K562 (cell line): ENCODE measurements at regions not wholly inside any gene's neighbourhood (a gene's known extent, or its start where the extent isn't known, plus 50 kb on each side); places are given as distances from the start of the nearest gene placed in this dataset.

Experiments
- ATAC-seq: fragments of 200-7000 bp; cut with Tn5 transposase; 3 replicates; pipeline ENCODE4 v1.9.1; 2020; ENCODE audit warnings: moderate library complexity
- BruUV-seq: library from RNA; stranded (reverse); fragments of 400-500 nt; replicated peaks from 2 replicates; lab custom pipeline; 2021; lab: Mats Ljungman, UMichigan
- CTCF ChIA-PET: fragments of 300-600 bp; formaldehyde crosslinking; extraction: SDS; loops from one replicate; lab custom pipeline; 2021; ENCODE audit warnings: low intra/inter-chr PET ratio; lab: Yijun Ruan, JAX
- POLR2A ChIA-PET: fragments of 300-600, 350-650 bp; sonication (Branson Sonifier 250); formaldehyde crosslinking; extraction: SDS; loops from one replicate; lab custom pipeline; 2021; ENCODE audit warnings: antibody characterized with exemption, inconsistent platforms; lab: Yijun Ruan, JAX
- DNase-seq, 4 experiments: peaks; one replicate each; pipeline versions ENCODE4 v3.0.0 to v3.0.0-alpha.2; 2011 to 2018; ENCODE audit warnings: low spot score in 3 of 4, mixed read lengths in 3 of 4; ENCODE audit errors: extremely low read depth in 1 of 4
- FAIRE-seq: peaks from 2 replicates; lab custom pipeline; 2011; peaks lifted over from hg19 to GRCh38; lab: Jason Lieb, UNC
- H2AFZ ChIP-seq: 2 replicates; pipeline ENCODE4 v1.6.0; 2011; ENCODE audit warnings: low read depth, low read length, control low read depth, inconsistent platforms
- H3K27ac ChIP-seq: fragments of 200-600 bp; 3 replicates; pipeline ENCODE4 v1.8.0; 2011; ENCODE audit warnings: low read depth, mild to moderate bottlenecking, control low read depth, inconsistent platforms, low read length, moderate library complexity, mixed read lengths; ENCODE audit errors: extremely low read depth
- H3K27me3 ChIP-seq, 2 experiments: fragments of 300-600 bp in 1 of 2; 2 replicates in 1 of 2; 3 replicates in 1 of 2; pipeline versions ENCODE4 v1.6.0 to v1.8.0; 2011; ENCODE audit warnings: inconsistent platforms in 2 of 2, low read length in 2 of 2, mild to moderate bottlenecking in 1 of 2, mixed read lengths in 1 of 2, moderate library complexity in 1 of 2; ENCODE audit not compliant: control insufficient read depth in 2 of 2, insufficient read depth in 2 of 2
- H3K36me3 ChIP-seq: fragments of 300-600 bp; 3 replicates; pipeline ENCODE4 v1.8.0; 2011; ENCODE audit warnings: mild to moderate bottlenecking, low read length, inconsistent platforms; ENCODE audit not compliant: control insufficient read depth, insufficient read depth
- H3K4me1 ChIP-seq, 2 experiments: fragments of 200-600 bp in 1 of 2; replicated peaks in 1 of 2; 2 replicates in 1 of 2; 3 replicates in 1 of 2; pipeline versions ENCODE4 v1.5.1 to v1.8.0; 2011; ENCODE audit warnings: inconsistent platforms in 2 of 2, low read length in 2 of 2, mild to moderate bottlenecking in 1 of 2, mixed read lengths in 1 of 2, moderate library complexity in 1 of 2; ENCODE audit not compliant: control insufficient read depth in 2 of 2, insufficient read depth in 2 of 2
- H3K4me2 ChIP-seq: 2 replicates; pipeline ENCODE4 v1.6.1; 2011; ENCODE audit warnings: low read length, control low read depth, inconsistent platforms, mixed read lengths; ENCODE audit not compliant: insufficient read depth
- H3K4me3 ChIP-seq: fragments of 200-600 bp; sonication (generic), shearing (Covaris generic); 2 replicates; pipeline ENCODE4 v1.5.1; 2016; ENCODE audit warnings: control low read depth, inconsistent platforms
- H3K79me2 ChIP-seq: fragments of 200-600 bp; 3 replicates; pipeline ENCODE4 v1.8.0; 2011; ENCODE audit warnings: low read length, inconsistent platforms; ENCODE audit not compliant: control insufficient read depth, insufficient read depth
- H3K9ac ChIP-seq, 2 experiments: 2 replicates each; pipeline versions ENCODE4 v1.6.0 to v1.6.1; 2011; ENCODE audit warnings: low read depth in 2 of 2, low read length in 2 of 2, control low read depth in 1 of 2, inconsistent platforms in 1 of 2, mild to moderate bottlenecking in 1 of 2, mixed read lengths in 1 of 2; ENCODE audit not compliant: insufficient read depth in 1 of 2
- H3K9me1 ChIP-seq: one replicate; pipeline ENCODE4 v1.6.0; 2011; ENCODE audit warnings: inconsistent platforms, mild to moderate bottlenecking, low read length, moderate library complexity; ENCODE audit not compliant: control insufficient read depth, insufficient read depth
- H3K9me3 ChIP-seq: replicated peaks from 2 replicates; pipeline ENCODE4 v1.5.1; 2011; ENCODE audit warnings: low read depth, low read length, inconsistent platforms; ENCODE audit not compliant: control insufficient read depth, insufficient read depth
- H4K20me1 ChIP-seq: replicated peaks from 2 replicates; pipeline ENCODE4 v1.6.1; 2011; ENCODE audit warnings: low read length, inconsistent platforms, mixed read lengths; ENCODE audit not compliant: control insufficient read depth, insufficient read depth
- BRF2 ChIP-seq: IDR thresholded peaks from 3 replicates; pipeline ENCODE4 v1.6.1; 2011; ENCODE audit warnings: borderline replicate concordance, mild to moderate bottlenecking; ENCODE audit not compliant: insufficient read length, insufficient read depth
- HIVEP1 ChIP-seq: fragments of 250-450 bp; sonication (Bioruptor Pico); IDR thresholded peaks from 2 replicates; pipeline ENCODE4 v1.4.0; 2020; ENCODE audit warnings: mild to moderate bottlenecking
- MYNN ChIP-seq, 2 experiments: sonication (generic); formaldehyde crosslinking in 1 of 2; IDR thresholded peaks; 2 replicates each; pipeline versions ENCODE4 v1.5.0 to v1.6.1; 2016 to 2020; ENCODE audit warnings: antibody characterized with exemption in 1 of 2, missing genetic modification reagents in 1 of 2
- THAP7 ChIP-seq: fragments of 250-450 bp; sonication (Bioruptor Pico); IDR thresholded peaks from 2 replicates; pipeline ENCODE4 v1.5.0; 2021
- ZFP1 ChIP-seq: fragments of 450-650 bp; formaldehyde crosslinking; IDR thresholded peaks from 2 replicates; pipeline ENCODE4 v1.4.0; 2020; ENCODE audit warnings: mild to moderate bottlenecking, mixed read lengths
- ZNF592 ChIP-seq: fragments of 450-650 bp; IDR thresholded peaks from 2 replicates; pipeline ENCODE4 v1.6.1; 2017; ENCODE audit warnings: antibody characterized with exemption, mild to moderate bottlenecking
- WGBS: fragments of 100-300 bp; shearing (Covaris generic); methylation state at CpG from one replicate; pipeline ENCODE4 v1.1.6; 2016; ENCODE audit warnings: low coverage, mixed read lengths; ENCODE audit not compliant: insufficient coverage; ENCODE audit errors: missing lambda C conversion rate; 5-methylcytosine and 5-hydroxymethylcytosine counted together
- in situ Hi-C: fragments of 300-500 bp; cut with MboI; formaldehyde crosslinking; loops from 4 replicates; pipeline ENCODE4 v1.15.0; 2018; ENCODE audit warnings: inconsistent platforms, mixed read lengths
- intact Hi-C: fragments of 100-400 bp; cut with micrococcal nuclease; formaldehyde crosslinking; loops from 2 replicates; pipeline ENCODE4 v1.14.2; 2022

- Histone ChIP-seq H4K20me1 (no peaks in the 10 kb centered on the region), H3K9ac (no peak overlapping the region), H3K27me3 (peaks cover 0 to 7% of the 10 kb centered on the region in 2 experiments; a peak in 3 of 5 replicates), H3K36me3 (no peaks in the 10 kb centered on the region), H3K4me3 (no peak overlapping the region), H3K9me1 (no peaks in the 10 kb centered on the region), H3K4me2 (no peak overlapping the region), H3K9me3 (no peaks in the 10 kb centered on the region), H3K79me2 (no peaks in the 10 kb centered on the region), H2AFZ (no peak overlapping the region), H3K27ac (no peak overlapping the region), H3K4me1 (no peaks in the 10 kb centered on the region)
- POLR2A ChIA-PET, result interaction anchor here (0.6 to 0.8 kb wide), 2 partner anchors 72 to 837 kb away, joined by 4 read pairs; no protein-coding TSS in a partner anchor
- no peak for TF ChIP-seq ZNF592
- no peak for TF ChIP-seq ZFP1 (CRISPR knock-in tag)
- TF ChIP-seq HIVEP1 (CRISPR knock-in tag), result no peak
- no peak for TF ChIP-seq MYNN (IDR thresholded peaks at IDR 0.05)
- no peak for TF ChIP-seq MYNN (CRISPR knock-in tag; IDR thresholded peaks at IDR 0.05)
- TF ChIP-seq THAP7 (CRISPR knock-in tag), result no peak
- TF ChIP-seq BRF2, result no peak
- no peak for ATAC-seq
- intact Hi-C loops (no loop called here), in situ Hi-C loops (no loop called here)
- CTCF ChIA-PET, result no interaction called here
- 3% methylated on average over 4 of the region's 4 CpGs for WGBS
- BruUV-seq, result no TSS peak
- DNase-seq, result no peak
- FAIRE-seq, result no peak
Observed at GRCh38 chr15:59923508-59923907, 80.6 kb upstream of the FOXB1 start.
